HG02884 (cell line): ENCODE measurements at regions not wholly inside any gene's neighbourhood (a gene's known extent, or its start where the extent isn't known, plus 50 kb on each side); places are given as distances from the start of the nearest gene placed in this dataset.
"Not testable (repeated sequence)": the region's sequence is repeated elsewhere in the genome, so short reads cannot be mapped to it uniquely, and the experiment has no call there.

Experiments
- ATAC-seq: cut with Tn5 transposase; IDR thresholded peaks from one replicate; pipeline ENCODE4 v1.9.1; 2021; ENCODE audit warnings: mild to moderate bottlenecking, moderate library complexity; ENCODE audit not compliant: unreplicated experiment

GRCh38 chr10:23493711-23494110 is 54.8 kb downstream of the OTUD1 start:
- ATAC-seq, result no peak

GRCh38 chr10:23496727-23497126 is 57.9 kb downstream of the OTUD1 start:
- no peak for ATAC-seq

DNA sequence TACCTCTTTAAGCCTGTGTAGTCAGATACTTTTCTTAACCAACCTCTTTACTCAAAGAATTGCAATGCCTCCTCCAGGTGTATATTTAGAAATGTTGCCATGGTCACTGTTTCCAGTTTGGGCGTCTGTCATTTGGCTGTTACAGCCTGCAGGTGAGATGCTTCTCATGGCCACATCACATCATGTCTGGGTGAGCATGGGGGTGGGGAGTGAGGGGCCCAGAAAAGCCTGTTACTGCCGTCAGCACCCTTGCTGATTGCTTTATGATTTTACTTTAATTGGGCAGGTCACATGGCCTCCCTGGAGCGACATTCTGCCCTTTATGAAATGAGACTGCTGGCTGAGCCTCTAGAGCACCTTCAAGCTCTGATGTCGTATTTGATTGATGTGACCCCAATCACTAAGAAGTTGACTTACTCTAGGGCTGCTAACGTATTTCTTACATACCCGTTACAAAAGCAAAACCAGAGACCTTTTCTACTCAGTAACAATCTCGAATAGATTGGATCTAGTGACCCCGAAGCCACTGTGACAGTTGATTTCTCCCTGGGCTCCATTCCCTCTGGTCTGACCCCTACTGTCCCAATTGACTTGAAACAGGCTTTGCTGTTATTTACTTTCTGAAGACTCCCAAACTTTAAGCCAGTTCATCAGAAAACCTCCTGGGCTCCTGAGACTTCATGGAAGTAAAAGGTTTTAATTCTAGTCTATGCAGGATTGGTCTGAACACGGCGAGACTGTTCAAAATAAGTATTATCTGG is 60.7 kb downstream of the OTUD1 start:
- no peak for ATAC-seq

DNA sequence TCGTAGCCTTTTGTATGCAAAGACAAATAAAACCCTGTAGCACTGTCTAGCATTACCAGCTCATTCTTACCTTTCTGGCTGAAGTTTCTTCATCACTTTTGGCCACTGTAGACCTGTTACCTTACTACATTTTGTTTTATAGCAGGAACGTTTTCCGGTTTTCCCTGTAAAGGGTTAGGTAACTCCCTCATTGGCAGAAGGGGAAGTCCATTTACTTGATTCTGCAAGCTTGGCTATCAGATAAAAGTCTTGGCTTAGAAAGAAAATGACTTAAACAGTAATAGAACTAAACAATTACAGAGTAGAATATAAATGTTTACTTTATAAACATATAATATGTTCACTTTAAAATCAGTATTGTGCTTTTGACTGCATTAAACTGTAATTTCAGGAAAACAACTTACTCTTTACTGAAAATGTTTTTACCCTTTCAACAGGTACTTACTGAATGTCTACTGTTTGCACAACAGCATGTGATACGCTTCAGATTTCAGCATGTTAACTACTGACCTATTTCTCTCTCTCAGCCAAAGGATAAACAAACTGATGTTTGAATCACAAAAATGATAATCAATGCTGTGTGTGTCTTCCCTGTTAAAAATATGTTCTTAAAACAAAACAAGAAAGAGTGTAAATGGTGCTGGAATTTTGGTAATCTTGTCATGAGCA is 67.1 kb downstream of the OTUD1 start:
- ATAC-seq, result no peak

DNA sequence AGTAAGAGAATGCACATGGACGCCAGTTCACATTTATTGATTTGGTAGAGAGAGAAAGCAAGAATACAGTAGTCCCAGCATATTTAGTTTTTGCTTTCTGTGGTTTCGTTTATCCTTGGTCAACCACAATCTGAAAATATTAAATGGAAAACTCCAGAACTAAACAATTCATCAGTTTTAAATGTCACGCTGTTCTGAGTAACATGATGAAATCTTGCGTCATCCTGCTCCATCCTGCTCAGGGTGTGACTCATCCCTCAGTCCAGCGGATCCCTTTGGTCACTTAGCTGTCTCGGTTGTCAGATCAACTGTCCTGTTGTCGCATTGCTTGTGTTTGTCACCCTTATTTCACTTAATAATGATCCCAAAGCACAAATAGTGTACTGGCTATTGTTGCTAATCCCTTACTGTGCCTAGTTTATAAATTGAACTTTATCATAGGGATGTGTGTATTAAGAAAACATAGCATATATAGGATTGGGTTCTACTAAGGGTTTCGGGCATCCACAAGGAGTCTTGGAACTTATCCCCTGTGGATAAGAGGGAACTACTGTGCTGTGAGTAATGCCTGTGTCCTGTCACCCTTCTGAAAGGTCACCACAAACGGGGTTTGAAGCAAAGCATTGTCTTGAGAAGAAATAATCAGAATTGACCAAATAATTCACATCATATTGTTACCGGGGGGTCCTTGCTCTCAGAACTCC is 73.6 kb downstream of the OTUD1 start:
- no peak for ATAC-seq

DNA sequence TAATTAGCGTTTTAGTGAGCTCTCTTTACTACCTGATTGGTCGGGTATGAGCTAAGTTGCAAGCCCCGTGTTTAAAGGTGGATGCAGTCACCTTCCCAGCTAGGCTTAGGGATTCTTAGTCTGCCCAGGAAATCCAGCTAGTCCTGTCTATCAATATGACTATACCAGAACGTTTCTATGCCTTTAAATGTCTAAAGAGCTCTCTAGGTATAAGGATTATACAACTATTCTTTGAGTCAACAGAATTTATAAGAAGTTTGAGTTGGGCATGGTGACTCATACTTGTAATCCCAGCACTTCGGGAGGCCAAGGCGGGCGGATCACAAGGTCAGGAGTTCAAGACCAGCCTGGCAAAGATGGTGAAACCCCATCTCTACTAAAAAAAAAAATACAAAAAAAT is 74.7 kb downstream of the OTUD1 start:
- not testable (repeated sequence) for ATAC-seq

DNA sequence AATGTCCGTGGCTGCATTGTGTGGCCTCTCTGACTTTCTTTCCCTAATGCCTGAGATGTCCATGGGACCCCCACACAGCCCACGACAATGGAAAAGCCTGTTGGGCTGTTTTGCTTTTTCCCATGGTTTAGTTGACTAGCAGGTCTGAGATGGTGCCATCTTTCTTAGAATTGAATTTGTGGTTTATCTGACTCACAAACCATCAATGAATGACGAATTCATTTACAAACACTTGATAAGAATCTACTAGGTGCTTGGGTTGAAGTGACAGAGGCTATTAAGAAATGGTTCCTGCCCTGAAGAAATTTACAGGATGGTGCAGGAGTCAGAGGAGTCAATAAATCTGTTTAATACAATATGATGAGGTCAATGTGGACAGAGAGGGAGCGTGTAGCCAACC is 75.4 kb downstream of the OTUD1 start:
- ATAC-seq, result no peak

GRCh38 chr10:23516530-23516929 is 77.7 kb downstream of the OTUD1 start:
- ATAC-seq, result no peak

- no peak for ATAC-seq
Measured at GRCh38 chr10:23517155-23517554, 78.3 kb downstream of the OTUD1 start.

- no peak for ATAC-seq
Measured at GRCh38 chr10:23521735-23522134, 82.9 kb downstream of the OTUD1 start.

- ATAC-seq, result no peak
Measured at GRCh38 chr10:23522345-23522744, 83.5 kb downstream of the OTUD1 start.

DNA sequence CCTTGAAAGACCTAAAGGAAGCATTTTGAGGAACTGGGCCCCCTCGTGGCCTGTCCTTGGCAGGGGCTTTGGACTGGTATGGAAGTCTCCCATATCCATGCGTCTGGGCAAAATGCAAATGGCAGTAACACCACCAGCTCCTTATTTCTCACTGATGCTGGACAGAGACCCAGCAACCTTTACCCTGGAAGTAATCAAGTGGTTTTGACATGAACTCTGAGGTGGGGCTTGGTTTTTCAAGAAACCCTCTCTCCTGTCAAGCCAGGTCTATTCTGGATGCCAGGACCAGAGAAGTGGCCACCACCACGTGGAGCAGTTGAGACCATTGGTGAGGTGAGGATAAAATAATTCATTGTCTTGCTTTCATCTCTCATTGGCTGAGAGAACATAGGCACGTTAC is 84.4 kb downstream of the OTUD1 start:
- no peak for ATAC-seq

DNA sequence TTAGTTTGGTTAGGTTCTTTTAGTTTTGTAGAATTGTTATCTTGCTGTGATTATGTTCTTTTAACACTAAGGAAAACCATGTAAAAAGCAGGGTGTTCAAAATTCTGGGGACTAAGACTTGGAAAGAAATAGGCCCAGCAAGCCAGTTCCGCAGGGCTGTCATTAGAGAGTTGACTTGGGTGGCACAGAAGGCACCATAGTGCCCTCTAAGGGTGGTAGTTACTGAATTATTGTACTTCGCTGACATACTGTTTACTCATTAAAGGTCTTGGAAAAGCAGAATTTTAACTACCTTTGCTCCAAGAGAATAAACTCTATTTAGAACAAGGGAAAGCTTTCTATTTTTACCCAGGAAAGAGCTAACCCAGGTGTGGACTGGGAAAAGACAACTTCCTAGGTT is 86.5 kb downstream of the OTUD1 start:
- no peak for ATAC-seq

GRCh38 chr10:23528419-23528818 is 89.5 kb downstream of the OTUD1 start:
- ATAC-seq, result no peak

GRCh38 chr10:23529625-23530024 is 90.8 kb downstream of the OTUD1 start:
- ATAC-seq, result no peak

- no peak for ATAC-seq
Measured at GRCh38 chr10:23530079-23530478, 91.2 kb downstream of the OTUD1 start.

GRCh38 chr10:23533212-23533611 is 94.3 kb downstream of the OTUD1 start:
- ATAC-seq, result no peak

DNA sequence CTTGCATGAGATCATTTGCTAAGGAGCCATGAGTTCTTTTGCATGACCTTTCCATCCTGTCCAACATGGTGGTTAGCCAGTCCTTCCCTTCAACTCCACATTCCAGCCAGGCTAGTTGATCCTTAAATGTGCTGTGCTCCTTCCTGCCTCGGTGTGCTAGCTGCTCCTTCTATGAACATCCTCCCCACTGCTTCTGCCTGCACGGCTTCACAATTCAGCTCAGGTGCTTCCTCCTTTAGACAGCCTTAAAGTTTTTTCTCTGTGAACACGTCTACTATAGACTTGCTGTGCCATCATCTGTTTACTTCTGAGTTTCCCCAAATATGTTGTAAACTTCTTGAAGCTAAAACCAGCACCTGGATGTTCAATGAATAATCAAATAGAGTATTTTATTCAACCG is 95.5 kb downstream of the OTUD1 start:
- ATAC-seq, result no peak

DNA sequence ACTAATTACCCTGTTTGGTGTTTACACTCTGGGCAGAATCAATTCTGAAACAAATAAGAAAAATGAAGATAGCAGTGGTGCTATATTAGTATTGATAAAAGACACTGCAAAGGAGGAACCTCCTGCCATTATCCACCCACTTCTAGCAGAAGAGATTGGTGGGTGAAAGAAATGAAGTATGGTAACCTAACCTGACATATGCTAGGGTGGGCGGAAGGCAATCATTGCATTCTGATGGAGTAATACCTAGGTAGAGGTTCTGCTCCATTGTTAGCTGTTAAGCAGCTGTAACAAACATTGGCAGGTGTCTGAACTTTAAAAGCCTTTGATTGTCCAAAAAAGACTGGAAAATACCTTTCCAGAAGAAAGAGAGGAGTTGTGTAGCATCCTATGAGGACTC is 95.9 kb downstream of the OTUD1 start:
- no peak for ATAC-seq

DNA sequence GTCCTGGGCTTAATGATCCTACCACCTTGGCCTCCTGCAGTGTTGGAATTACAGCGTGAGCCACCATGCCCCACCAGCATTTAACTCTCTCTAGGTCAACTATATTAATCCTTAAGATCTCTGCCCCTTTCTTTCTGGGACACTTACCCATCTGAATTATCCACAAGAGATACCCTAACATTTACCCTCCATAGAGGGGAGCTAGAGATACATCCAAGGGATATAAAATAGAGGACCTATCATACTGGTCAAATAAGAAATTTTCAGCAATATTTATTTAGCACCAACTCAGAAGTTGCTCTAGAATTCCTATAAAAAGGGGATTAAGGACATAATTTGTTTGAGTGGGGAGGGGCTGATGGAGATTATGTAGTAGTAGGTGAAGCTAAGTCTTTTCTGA is 96.5 kb downstream of the OTUD1 start:
- ATAC-seq, result no peak

GRCh38 chr10:23538968-23539367 is 100.1 kb downstream of the OTUD1 start:
- ATAC-seq, result no peak

GRCh38 chr10:23540401-23541030 is 101.6 kb downstream of the OTUD1 start:
- ATAC-seq, result no peak
